Stromal cell of bone marrow (primary cell): ENCODE measurements at regions not wholly inside any gene's neighbourhood (a gene's known extent, or its start where the extent isn't known, plus 50 kb on each side); places are given as distances from the start of the nearest gene placed in this dataset.

ENCODE experiments used
- DNase-seq: peaks from one replicate; pipeline ENCODE4 v3.0.0-alpha.2; 2012; ENCODE audit warnings: low read depth

DNA sequence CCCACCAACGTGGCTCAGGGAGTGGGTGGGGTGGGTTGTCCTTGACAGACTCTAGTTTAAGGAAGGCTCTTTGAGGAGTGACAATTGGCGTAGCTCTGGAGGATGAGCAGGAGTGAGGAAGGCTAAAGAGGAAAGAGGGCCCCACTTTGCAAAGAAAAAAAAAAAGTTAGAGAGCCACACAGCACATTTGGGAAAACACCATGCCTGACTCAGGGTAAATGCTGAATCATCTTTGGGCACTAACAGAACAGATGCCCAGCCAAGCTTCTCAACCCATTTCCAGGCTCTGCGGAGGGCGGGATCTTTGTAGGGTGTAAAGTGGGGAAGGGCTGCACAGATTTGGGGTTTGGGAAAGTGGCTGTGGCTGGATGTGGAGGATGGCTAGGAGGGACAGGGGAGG lies 179.1 kb upstream of the RGMA start:
- DNase-seq, result no peak

DNA sequence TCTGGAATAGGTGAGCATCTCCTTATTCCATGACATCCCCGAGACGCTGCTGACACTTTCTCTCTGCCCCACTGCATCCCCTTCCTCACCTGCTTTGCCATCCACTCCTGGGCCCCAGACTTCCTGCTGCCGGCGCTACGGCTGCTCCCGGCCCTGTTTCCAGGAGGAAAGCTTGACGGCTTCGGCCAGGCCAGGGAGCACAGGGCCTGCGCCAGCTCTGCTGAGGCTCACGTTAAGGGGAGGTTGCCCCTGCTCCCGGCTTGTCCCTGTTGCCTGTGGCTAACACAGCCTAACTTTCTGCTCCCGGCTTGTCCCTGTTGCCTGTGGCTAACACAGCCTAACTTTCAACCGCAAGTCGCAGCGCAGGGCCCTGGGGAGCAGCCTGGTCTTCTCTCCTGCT lies 177.3 kb upstream of the RGMA start:
- no peak for DNase-seq

DNA sequence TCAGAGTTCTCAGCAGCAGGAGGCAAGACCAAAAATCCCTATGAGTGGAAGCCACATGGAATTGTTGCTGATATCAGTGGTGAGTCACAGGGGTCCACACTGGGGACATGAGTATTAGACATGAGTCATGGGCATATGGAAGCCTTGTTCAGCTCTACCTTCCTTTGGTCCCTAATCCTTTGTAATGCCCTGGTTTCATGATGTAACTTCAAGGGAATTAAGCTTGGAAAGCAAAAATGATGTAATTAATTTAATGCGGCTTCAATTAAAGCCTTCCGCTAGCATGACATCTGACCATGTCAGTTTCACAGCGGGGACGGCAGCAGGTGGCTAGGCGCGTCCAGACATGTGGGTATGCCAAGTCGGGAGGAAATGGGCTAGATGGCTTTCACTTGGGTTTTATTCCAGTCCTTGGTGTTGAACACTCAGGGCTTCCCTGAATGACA lies 176.1 kb upstream of the RGMA start:
- DNase-seq, result no peak

DNA sequence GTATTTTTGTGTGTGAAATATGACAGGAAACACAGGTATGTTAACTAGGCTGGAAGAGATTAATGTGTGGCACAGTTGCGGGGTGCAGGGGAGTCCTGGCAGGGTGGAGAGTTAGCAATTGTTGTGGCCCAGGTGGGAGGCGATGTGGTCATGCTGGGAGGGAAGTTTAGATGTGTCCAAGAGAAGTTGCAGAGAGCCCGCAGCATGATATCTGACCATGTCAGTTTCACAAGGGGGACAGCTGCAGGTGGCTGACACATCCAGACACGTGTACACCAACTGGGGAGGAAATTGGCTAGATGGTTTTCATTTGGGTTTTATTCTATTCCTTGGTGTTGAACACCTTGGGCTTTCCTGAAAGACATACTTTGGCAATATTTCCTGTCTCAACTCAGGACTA lies 172.8 kb upstream of the RGMA start:
- DNase-seq, result no peak

DNA sequence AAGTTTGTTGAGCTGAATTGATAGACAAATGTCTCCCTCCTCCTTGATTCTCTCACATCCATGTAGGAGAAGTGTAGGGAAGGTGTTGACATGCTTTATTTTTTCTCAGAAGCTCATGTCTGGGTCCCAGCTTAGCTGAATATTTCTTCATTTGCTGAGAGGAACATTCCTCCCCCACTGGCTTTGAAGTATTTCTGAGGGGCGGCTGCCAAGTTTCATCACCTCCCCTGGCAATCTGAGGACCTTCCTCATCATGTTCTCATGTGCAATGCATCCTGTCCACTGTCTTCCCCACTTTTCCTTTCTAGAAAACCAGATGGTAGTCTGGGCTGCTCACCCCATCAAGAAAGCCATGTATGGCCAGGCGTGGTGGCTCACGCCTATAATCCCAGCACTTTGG lies 168.9 kb upstream of the RGMA start:
- no peak for DNase-seq

DNA sequence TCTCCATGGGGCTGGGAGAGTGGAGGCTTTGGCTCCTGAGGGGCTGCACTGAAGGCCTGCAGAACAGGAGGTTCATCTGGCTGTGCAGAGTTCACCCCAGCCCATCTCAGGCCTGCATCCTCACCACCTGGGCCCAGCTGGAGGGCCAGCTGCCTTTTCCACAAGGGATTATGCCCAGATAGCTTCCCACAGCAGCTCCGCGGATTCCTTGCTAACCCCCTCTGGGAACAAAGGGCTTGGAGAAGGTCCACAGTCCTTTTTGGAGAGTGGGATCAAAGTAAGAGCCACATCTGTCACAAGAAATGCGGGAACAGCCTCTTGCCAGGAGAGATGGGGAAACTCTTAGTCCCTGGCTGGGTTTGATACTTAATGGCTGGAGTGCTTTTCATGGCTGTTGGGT lies 164.7 kb upstream of the RGMA start:
- no peak for DNase-seq

DNA sequence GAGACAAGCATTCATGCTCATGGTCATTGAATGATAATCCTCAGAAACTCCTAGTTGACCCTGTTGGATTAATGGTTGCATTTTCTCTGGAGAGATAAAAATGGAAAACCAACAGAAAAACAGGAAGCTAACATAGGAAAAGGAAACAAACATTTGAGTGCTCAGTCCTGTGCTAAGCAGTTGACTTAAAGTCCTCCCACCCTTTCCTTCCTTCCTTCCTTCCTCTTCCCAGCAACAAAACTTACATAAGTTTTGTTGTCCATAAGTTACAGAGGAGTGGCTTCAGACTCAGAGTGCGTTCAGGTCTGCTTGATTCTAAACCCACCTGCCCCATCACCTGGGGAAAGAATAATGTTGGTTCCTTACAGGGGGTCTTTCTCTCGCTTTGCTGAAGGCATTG lies 163.8 kb upstream of the RGMA start:
- DNase-seq, result no peak

DNA sequence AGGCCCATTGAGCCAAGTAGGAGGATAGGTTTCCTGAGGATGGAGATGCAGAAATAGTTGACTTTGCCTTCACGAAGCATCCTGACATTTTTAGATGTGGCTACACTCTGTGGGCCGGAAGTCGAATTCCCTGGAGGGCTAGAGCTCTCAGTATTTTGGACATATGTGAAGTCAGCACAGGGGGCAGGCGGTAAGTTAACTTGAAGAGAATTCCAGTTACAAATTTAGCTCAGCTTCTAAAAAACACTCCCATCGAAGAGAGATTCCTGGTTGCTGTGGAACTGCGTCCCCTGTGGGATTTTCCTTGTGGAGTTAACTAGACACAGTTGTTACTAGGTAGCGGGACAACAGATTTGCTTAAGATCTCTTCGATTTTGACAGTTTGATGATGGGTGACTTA lies 161.9 kb upstream of the RGMA start:
- DNase-seq, result no peak

DNA sequence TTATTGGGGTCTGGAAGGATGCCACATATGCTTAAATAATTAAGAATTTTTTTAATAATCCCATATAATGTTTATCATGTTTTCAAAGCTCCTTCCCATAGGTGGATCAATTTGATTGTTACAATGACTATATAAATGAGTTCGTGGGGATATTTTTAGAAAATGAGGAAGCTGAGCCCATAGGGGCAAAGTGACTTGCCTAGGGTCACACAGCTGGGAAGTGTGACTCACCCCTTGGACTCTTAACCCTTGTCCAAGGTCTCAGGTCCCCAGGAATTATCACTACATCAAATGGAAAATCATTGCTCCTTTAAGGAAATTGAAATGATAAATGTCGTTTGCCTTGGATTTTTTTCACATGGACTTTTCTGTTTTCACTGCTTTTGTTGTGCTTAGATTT lies 161.2 kb upstream of the RGMA start:
- no peak for DNase-seq

DNA sequence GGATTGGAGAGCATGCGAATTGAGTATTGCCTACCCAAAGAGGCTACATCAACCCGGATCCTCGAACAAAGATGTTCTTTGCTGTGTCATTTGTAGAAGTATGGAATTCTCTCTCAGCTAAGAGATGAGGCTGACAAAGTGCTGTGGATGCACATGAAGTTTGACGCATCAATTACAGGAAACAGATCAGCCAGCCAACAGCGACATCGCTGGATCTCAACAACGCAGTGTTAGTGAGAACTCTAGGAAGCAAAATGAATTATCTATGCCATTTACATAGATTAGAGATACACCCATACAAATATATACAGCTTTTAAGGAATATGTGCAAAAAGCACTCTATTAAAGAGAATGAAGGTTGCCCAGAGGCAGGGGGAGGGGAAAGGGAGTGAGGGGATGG lies 160.6 kb upstream of the RGMA start:
- no peak for DNase-seq

DNA sequence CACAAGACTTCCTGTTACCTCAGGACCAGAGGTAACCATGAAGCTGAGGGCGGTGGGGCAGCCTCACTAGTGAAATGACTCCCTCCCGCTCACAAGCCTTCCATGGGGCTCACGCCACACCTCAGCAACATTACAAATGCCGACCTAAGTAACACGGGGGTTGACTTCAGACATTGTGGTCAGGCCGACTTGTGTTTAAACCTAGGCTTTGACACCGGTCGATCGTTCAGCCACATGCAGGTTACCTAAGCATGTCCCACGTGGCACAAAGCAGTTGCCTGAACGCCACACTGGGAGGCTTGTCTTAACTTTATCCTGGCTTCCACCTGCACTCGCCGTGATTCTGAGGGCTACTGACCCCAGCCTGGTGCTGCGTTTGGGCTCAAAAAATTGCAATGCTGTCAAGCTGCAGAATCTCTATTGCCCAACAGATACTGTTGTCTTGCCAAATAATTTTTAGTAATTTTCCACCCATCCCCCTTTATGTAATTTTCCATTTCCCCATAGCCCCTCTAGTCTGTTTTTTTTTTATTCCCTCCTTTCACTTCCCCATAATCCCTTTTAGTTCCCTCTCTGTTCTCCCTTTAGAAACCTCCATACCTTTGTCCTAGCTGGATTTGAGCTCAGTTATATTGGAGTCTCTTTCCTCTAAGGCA lies 158.6 kb upstream of the RGMA start:
- no peak for DNase-seq

DNA sequence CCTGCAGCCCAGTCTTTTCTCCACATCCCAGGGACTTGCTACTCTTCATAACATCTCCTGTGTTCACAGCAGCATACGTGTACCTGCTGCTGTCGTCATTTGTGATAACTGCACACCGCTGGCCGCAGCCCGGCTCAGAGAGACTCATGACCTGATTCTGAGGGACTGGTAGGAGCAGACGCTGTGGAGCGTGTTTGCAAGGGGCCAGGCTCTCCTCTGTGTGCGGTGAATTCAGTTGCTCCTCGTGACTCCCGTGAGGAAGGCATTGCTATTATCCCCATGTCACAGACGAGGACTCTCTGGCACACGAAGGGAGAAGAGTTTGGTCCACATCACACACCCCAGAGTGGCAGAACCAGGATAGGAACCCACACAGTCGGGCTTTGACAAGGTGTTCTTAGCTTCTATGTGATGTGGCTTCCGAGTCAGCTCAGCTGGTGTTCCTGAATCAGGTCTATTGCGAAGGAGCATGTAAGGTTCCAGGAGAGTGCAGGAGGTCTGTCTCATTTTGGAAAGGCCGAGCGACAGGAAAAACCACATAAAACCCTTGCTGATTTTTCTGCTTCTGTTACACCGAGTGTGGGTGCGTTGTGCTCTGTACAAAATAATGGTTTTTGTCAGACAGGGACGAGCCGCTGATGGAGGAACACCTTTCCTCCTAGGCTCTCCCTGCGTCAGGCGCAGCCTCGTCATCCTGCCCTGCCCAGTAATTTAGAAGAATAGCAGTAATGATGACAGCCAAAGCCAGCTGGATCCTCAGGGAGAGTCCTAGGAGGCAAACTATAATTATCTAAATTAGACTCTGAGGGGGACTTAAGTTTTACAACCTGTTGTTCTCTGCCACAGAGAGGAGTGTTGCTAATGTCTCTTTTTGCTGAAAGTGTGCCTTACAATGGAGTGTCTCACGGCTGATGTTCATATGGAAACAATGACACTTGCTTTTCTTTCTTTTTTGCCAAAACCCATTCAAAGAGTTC lies 157.5 kb upstream of the RGMA start:
- DNase-seq, result no peak

DNA sequence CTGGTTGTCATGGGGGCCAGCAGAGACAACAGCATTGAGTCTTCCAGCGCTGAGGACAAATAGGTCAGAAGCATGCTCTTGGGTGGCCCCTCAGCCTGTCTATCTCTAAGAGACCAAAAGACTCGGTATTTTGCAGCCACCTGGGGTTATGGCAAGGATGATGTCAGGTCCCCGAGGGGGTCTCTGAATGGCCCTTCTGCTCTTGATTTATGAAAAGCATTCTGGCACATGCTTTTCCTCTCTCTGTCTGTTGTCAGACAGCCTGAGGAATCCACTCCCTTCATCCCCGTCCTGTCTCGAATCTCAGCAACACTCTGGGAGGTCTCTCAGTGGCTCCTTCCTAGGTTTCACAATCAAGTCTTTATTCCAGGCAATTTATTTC lies 156.6 kb upstream of the RGMA start:
- no peak for DNase-seq

DNA sequence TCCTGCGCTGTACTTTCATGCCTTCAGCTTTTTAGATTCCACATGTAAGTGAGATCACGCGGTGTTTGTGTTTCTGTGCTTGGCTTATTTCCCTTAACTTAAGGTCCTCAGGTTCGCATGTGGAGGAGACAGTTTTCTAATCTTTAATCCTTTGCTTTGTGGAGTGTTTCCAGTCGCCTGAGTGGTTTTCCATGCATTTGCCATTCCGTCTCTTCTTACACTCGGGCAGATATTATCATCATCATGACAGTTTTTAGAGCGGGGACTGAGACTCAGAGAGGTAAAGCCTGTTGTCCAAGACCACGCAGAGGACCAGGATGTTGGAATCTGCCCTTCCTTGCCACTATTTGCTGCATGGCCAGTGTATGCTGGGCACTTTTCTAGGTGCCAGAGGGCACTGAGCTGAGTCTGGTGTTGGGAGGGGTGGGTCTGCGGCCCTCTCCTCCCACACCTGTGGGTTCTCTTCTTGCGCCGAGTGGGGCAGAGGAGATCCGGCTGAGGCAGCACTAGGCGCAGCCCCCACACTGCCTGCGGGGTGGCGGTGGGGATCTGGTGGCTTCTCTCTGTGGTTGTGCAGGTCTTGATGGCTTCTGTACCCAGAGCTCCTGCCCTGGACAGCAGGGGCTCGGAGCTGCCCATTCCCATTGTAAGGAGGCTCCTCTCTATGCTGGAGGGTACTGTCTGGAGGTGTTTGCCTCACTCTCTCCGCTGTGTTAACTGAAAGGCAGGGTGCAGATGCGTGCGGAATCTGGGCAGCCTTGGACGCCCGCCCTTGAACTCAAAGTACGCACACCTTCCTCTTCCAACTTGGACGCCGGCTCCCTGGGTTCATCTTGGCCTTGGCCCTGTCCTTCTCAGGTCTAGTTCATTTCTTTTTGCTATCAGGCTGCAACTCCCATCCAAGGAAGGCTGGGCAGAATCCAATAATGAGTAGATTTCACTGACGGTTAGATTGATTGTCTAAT lies 156.0 kb upstream of the RGMA start:
- DNase-seq, result no peak

DNA sequence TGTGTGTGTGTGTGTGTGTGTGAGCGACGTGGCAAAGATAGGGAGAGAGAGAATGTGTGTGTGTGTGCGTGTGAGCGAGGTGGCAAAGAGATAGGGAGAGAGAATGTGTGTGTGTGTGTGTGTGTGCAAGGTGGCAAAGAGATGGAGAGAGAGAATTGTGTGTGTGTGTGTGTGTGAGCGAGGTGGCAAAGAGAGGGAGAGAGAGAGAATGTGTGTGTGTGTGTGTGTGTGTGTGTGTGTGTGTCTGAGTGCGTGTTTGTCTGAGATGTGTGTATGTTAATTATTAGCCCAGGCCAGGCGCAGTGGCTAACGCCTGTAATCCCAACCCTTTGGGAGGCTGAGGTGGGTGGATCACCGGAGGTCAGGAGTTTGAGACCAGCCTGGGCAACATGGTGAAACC lies 154.6 kb upstream of the RGMA start:
- no peak for DNase-seq

DNA sequence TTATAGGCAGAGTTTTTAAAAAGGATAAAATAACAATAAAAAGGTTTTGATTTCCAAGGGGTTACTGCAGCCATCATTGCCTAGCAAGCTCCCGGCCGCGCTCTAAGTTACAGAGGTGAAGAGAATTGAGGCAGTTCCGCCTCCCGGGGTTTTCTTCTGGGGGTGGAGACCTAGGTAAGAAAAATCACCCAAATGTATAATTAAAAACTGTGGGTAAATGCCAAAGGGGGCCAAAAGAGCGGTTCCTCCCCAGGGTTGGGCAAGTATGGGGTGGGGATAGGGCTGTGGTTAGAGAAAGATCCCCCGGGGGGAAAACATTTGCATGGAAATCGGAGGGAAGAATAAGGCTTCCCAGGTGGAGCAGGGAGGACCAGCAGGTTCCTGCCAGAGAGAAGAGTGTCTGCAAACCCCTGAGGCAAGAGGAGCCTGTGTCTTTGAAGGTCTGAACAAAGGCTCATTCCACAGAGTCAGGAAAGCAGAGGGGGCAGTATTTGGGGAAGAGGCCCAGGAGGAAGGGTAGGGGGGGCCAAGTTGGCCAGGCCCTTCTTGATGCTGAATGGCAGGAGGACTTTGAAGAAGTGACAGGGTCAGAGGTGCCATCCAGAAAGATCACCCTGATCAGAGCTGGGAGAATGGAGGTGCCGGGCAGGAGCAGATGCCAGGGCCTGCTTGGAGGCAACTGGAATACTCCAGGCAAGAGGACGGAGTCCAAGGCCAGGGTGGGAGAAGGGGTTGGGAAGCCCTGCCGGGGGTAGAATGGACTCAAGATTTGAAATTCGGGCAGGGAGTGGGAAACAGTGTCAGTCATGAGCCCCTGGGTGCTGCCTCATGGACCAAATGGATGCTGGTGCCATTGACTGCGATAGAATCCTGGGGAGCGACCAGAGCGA lies 152.9 kb upstream of the RGMA start:
- DNase-seq, result no peak

DNA sequence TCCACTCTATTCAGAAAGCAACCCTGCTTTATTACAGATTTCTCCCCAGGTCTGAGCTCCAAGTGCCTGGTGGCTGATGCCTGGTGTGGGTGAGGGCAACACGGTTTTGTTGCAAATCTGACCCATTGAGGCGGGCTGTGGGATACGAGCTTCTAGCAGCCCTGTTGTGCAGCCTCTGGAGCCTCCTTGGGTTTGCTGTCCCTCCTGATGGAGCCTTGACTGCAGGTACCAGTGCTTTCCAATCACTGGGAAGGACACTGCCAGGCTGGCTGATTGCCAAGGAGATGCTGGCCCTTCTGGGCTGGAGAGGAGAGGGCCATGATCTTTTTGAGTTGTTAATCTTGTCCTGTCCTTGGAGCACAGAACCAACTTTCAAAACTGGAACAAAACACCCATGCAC lies 151.0 kb upstream of the RGMA start:
- no peak for DNase-seq

DNA sequence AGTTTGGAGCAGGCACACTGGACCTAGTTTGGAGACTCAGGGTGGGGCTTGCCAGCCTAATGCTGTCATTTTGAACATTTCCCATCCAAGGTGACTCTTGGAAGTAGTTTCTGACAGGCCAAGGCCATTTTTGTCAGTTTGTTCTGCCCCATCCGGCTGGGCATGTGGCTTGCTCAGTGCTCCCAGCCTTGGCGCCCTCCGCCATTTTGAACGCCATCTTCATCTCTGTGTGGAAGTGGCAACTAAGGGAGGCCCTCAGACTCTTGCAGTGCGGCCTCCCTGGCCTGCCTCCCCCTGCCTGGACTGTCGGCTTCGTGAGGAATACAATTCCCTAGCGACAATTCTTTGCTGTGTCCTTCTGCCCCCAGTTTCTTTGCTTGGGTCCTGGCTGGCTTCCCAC lies 150.6 kb upstream of the RGMA start:
- no peak for DNase-seq

DNA sequence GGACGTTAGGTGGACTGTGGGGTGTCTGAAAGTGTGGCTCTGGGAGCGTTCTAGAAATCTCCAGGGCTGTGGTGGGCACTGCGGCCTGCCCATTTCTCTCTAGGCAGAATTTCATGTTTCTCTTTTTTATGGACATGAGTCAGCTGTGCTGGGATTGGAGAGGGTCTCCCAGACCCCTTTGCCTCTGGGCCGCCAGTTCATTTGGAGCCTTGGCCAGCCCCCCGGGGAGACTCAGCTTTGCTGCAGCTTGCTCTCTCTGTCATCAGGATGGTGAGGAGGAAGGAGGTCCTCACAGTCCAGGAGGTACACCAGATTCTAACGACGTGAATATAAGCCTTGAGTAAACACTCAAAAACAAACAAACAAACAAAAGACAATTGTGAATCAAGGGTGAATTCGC lies 149.6 kb upstream of the RGMA start:
- no peak for DNase-seq

DNA sequence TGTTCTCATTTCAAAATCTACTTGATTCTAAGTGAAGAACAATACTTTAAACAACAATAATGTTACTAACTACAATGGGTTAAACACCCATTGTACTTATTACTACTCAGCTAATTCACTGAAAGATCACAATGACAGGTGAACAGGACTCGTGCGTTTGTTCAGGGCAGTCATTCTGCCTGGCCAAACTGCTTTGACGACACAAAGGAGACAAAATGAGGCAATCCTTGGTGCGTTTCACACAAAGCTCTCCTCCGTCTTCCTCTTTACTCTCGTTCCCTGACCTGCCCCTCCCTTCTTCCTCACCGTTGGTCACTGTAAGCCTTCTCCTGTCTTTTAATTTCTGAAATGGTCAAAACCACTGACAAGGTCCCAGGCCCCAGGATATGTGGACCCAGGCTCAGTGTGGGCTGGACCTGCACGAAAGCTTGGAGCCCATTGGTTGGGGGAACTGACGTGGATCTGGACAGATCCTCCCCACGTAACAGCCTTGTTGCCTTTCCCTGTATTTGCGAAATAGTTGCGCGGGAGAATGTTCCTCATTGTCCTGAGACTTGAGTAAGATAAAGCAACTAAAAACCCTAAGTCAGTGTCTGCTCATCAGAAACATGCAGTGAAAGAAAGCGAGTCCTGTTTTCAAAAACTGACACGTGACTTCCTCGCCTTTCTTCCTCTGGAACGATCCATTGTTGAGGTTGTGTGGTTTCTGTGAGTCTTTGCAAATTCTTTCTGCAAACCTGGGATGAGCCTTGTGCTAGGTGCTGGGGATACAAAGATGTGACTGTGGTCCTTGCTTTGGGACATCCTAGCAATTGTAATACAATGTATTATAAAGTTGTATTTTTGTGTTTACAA lies 147.1 kb upstream of the RGMA start:
- DNase-seq, result no peak
